Breast epithelium (tissue), 4 donors: ENCODE measurements at regions not wholly inside any gene's neighbourhood (a gene's known extent, or its start where the extent isn't known, plus 50 kb on each side); places are given as distances from the start of the nearest gene placed in this dataset.
"Not testable (repeated sequence)": the region's sequence is repeated elsewhere in the genome, so short reads cannot be mapped to it uniquely, and the experiment has no call there.

Experiments
- DNase-seq, 2 donors: peaks; one replicate each; pipeline ENCODE4 v3.0.0-alpha.2; 2019; ENCODE audit warnings: low spot score in 2 of 2
- H3K27ac ChIP-seq, 2 donors: fragments of 200-600 bp; sonication (generic) in 1 of 2; one replicate each; pipeline ENCODE4 v1.5.1; 2016 to 2019; ENCODE audit warnings: mild to moderate bottlenecking in 1 of 2
- H3K27me3 ChIP-seq, 2 donors: fragments of 200-600 bp; sonication (generic) in 1 of 2; one replicate each; pipeline versions ENCODE4 v1.5.1 to v1.6.0; 2017 to 2019; ENCODE audit warnings: control low read depth in 1 of 2, mild to moderate bottlenecking in 1 of 2
- H3K36me3 ChIP-seq: fragments of 200-600 bp; one replicate; pipeline ENCODE4 v1.5.1; 2019
- H3K4me1 ChIP-seq, 2 donors: fragments of 200-600 bp; sonication (generic); one replicate each; pipeline ENCODE4 v1.5.1; 2016 to 2019; ENCODE audit warnings: control low read depth in 1 of 2
- H3K4me3 ChIP-seq, 3 donors: fragments of 200-600 bp; sonication (generic); 1 replicate in 2 of 3; 2 replicates in 1 of 3; pipeline ENCODE4 v1.5.1; 2016 to 2019; ENCODE audit warnings: mild to moderate bottlenecking in 3 of 3, moderate library complexity in 2 of 3
- H3K9me3 ChIP-seq, 2 donors: fragments of 200-600 bp; sonication (generic) in 1 of 2; one replicate each; pipeline ENCODE4 v1.5.1; 2016 to 2019; ENCODE audit warnings: control low read depth in 1 of 2
- POLR2A ChIP-seq: fragments of 450-650 bp; IDR thresholded peaks from one replicate; pipeline ENCODE4 v1.6.1; 2016; ENCODE audit warnings: antibody characterized with exemption, mild to moderate bottlenecking, moderate library complexity
- POLR2AphosphoS5 ChIP-seq, 3 donors: sonication (generic); formaldehyde crosslinking; IDR thresholded peaks; one replicate each; pipeline ENCODE4 v1.6.1; 2017; ENCODE audit warnings: antibody characterized with exemption in 3 of 3
- intact Hi-C: fragments of 100-400 bp; cut with DNase I; formaldehyde crosslinking; loops from one replicate; pipeline ENCODE4 v1.15.1; 2023; ENCODE audit warnings: low total_unique reads
- TF ChIP-seq, protein P1 (sequence below), 3 donors: fragments of 450-650 bp; IDR thresholded peaks; one replicate each; pipeline ENCODE4 v1.5.1; 2016 to 2017; ENCODE audit warnings: antibody characterized with exemption in 3 of 3, mild to moderate bottlenecking in 3 of 3, moderate library complexity in 3 of 3

DNA sequence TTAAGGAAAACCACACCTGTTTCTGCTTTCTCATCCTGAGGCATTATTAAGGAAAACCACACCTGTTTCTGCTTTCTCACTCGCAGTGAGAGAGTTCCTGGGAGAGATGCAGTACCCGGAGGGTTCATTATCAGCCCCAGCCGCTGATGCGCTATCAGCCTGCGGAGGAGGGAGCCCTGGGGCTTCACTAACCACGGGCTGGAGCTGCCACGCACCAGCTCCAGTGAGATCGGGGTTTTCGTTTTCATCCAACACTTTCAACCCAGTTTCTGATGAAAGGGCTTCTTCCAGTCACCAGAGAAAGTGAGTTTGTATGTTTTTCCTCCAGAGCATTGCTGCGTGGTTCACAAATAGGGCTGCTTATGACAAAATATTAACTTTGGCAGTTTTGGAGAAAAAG is 93.2 kb upstream of the PRKX start:
- Histone ChIP-seq H3K4me1 (no peaks in the 10 kb centered on the region), H3K27me3 (peaks cover 0 to 21% of the 10 kb centered on the region in 2 donors), H3K36me3 (no peaks in the 10 kb centered on the region), H3K4me3 (no peak overlapping the region), H3K9me3 (no peaks in the 10 kb centered on the region), H3K27ac (no peak overlapping the region)
- intact Hi-C loops, result no loop called here
- no peak for DNase-seq
- TF ChIP-seq, protein P1, sequence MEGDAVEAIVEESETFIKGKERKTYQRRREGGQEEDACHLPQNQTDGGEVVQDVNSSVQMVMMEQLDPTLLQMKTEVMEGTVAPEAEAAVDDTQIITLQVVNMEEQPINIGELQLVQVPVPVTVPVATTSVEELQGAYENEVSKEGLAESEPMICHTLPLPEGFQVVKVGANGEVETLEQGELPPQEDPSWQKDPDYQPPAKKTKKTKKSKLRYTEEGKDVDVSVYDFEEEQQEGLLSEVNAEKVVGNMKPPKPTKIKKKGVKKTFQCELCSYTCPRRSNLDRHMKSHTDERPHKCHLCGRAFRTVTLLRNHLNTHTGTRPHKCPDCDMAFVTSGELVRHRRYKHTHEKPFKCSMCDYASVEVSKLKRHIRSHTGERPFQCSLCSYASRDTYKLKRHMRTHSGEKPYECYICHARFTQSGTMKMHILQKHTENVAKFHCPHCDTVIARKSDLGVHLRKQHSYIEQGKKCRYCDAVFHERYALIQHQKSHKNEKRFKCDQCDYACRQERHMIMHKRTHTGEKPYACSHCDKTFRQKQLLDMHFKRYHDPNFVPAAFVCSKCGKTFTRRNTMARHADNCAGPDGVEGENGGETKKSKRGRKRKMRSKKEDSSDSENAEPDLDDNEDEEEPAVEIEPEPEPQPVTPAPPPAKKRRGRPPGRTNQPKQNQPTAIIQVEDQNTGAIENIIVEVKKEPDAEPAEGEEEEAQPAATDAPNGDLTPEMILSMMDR (IDR thresholded peaks at IDR 0.05), result no peak
- TF ChIP-seq POLR2AphosphoS5 (IDR thresholded peaks at IDR 0.05), result no peak
- no peak for TF ChIP-seq POLR2A

DNA sequence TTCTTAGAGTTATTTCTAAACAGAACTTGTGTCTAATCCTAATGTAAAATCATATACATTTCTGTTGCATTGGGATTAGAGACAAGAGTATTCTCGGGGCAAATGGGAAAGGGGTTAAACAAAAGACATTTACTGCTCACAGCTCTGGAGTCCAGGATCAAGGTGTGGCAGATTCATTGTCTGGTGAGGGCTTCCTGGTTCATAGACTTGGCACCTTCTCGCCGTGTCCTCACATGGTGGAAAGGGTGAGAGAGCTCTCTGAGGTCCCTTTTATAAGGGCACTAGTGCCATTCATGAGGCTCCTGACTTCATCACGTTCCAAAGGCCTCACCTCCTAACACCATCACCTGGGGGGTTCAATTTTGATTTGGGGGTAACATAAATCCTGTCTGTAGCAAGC is 90.3 kb upstream of the PRKX start:
- DNase-seq, result no peak
- Histone ChIP-seq H3K4me3 (no peak overlapping the region), H3K9me3 (no peaks in the 10 kb centered on the region), H3K27me3 (peaks cover 0 to 19% of the 10 kb centered on the region in 2 donors), H3K27ac (no peak overlapping the region), H3K4me1 (no peaks in the 10 kb centered on the region), H3K36me3 (no peaks in the 10 kb centered on the region)
- intact Hi-C loops, result no loop called here
- TF ChIP-seq POLR2AphosphoS5 (IDR thresholded peaks at IDR 0.05), result no peak
- no peak for TF ChIP-seq POLR2A
- TF ChIP-seq, protein P1 (IDR thresholded peaks at IDR 0.05), result no peak

DNA sequence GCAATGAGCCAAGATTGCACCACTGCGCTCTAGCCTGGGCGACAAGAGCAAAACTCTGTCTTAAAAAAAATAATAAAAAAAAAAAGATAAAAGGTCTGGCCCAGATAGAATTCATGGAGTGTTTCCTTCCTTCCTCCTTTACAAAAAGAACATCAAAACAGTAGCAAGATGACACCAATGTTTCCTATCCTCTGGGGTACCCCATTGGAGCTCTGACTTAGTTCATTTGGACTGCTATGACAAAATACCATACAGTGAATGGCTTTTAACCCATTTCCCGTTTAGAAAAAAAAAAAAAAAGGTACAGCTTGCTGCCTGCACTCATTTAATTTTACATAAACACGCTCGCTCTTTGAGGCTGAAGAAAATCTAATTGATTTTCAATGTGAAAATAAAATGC is 89.9 kb upstream of the PRKX start:
- H3K27me3 ChIP-seq, result peaks cover 0 to 15% of the 10 kb centered on the region in 2 donors
- intact Hi-C loops, result no loop called here
- DNase-seq, result no peak

DNA sequence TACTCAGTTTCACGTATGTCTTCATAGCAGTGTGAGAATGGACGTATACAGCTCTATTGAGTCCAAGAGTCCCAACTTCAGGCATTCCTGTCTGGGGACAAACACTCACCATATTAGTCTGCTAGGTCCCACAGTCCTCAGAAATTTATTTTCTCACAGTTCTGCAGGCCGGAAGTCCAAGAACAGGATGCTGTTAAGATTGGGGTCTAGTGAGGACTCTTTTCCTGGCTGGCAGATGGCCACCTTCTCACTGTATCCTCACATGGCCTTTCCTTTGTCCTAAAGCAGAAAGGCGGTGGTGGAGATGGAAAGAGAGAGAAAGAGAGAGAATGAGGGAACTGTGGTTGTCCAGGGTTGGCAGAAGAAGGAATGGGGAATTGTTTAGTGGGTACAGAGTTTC is 82.0 kb upstream of the PRKX start:
- H3K9me3 ChIP-seq, H3K27me3 ChIP-seq, H3K4me3 ChIP-seq, H3K36me3 ChIP-seq, H3K27ac ChIP-seq, DNase-seq, intact Hi-C loops, H3K4me1 ChIP-seq: not testable (repeated sequence)

More for the DNA sequence above, 89.9 kb upstream of the PRKX start:
- Histone ChIP-seq H3K9me3 (no peaks in the 10 kb centered on the region), H3K27ac (no peak overlapping the region), H3K36me3 (no peaks in the 10 kb centered on the region), H3K4me3 (no peak overlapping the region), H3K4me1 (no peaks in the 10 kb centered on the region)
- TF ChIP-seq, protein P1 (IDR thresholded peaks at IDR 0.05), result no peak
- TF ChIP-seq POLR2AphosphoS5 (IDR thresholded peaks at IDR 0.05), result no peak
- TF ChIP-seq POLR2A, result no peak

DNA sequence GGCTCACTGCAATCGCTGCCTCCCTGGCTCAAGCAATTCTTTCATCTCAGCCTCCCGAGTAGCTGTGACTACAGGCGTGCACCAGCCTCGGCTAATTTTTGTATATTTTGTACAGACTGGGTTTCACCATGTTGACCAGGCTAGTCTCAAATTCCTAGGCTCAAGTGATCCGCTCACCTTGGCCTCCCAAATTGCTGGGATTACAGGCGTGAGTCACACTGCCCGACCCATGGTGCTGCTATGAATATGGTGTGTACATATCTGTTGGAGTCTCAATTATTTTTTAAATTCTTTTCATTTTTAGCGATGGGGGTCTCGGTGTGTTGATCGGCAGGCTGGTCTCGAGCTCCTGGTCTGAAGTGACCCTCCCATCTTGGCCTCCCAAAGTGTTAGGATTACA is 78.0 kb upstream of the PRKX start:
- intact Hi-C loops, result no loop called here
- Histone ChIP-seq H3K9me3 (no peaks in the 10 kb centered on the region), H3K36me3 (no peaks in the 10 kb centered on the region), H3K4me1 (no peaks in the 10 kb centered on the region), H3K27me3 (peaks cover 0 to 13% of the 10 kb centered on the region in 2 donors), H3K4me3 (no peak overlapping the region), H3K27ac (no peak overlapping the region)
- TF ChIP-seq POLR2AphosphoS5 (IDR thresholded peaks at IDR 0.05), result no peak
- no peak for TF ChIP-seq POLR2A
- TF ChIP-seq, protein P1 (IDR thresholded peaks at IDR 0.05), result no peak
- no peak for DNase-seq
